ENCODE measurements at regions not wholly inside any gene's neighbourhood (a gene's known extent, or its start where the extent isn't known, plus 50 kb on each side); places are given as distances from the start of the nearest gene placed in this dataset.
"Not testable (repeated sequence)": the region's sequence is repeated elsewhere in the genome, so short reads cannot be mapped to it uniquely, and the experiment has no call there.

- Mint-ChIP-seq H3K27me3 (ENCODE audit: low read depth) (no peaks in the 10 kb centered on the region), H3K4me3 (ENCODE audit: low read depth) (no peak overlapping the region), H3K27ac (no peak overlapping the region), H3K36me3 (ENCODE audit: low read depth) (no peaks in the 10 kb centered on the region), H3K4me1 (ENCODE audit: low read depth) (no peaks in the 10 kb centered on the region), H3K9me3 (no peaks in the 10 kb centered on the region)
- intact Hi-C loops (cut with micrococcal nuclease), result no loop called here
- DNase-seq (ENCODE audit: low spot score), result no peak
Observed at GRCh38 chr5:67636850-67637524, 440.4 kb upstream of the CD180 start.

- no peaks in the 10 kb centered on the region for H3K9me3 Mint-ChIP-seq
- no peak overlapping the region for H3K27ac Mint-ChIP-seq
- H3K4me3 Mint-ChIP-seq (ENCODE audit: low read depth), result no peak overlapping the region
- no peaks in the 10 kb centered on the region for H3K36me3 Mint-ChIP-seq (ENCODE audit: low read depth)
- no peaks in the 10 kb centered on the region for H3K4me1 Mint-ChIP-seq (ENCODE audit: low read depth)
- no peak for DNase-seq (ENCODE audit: low spot score)
- no peaks in the 10 kb centered on the region for H3K27me3 Mint-ChIP-seq (ENCODE audit: low read depth)
- intact Hi-C loops (cut with micrococcal nuclease), result no loop called here
Observed at GRCh38 chr5:67636091-67636490, 439.5 kb upstream of the CD180 start.

- H3K27me3 Mint-ChIP-seq (ENCODE audit: low read depth); H3K9me3 Mint-ChIP-seq; H3K27ac Mint-ChIP-seq; H3K36me3 Mint-ChIP-seq (ENCODE audit: low read depth); H3K4me3 Mint-ChIP-seq (ENCODE audit: low read depth); DNase-seq (ENCODE audit: low spot score); intact Hi-C loops (cut with micrococcal nuclease); H3K4me1 Mint-ChIP-seq (ENCODE audit: low read depth): not testable (repeated sequence)
Observed at GRCh38 chr5:67627079-67627478, 430.5 kb upstream of the CD180 start.

- intact Hi-C loops (cut with micrococcal nuclease), result no loop called here
- Mint-ChIP-seq H3K27ac (no peak overlapping the region), H3K4me3 (ENCODE audit: low read depth) (no peak overlapping the region), H3K4me1 (ENCODE audit: low read depth) (no peaks in the 10 kb centered on the region), H3K36me3 (ENCODE audit: low read depth) (no peaks in the 10 kb centered on the region), H3K27me3 (ENCODE audit: low read depth) (no peaks in the 10 kb centered on the region), H3K9me3 (peaks cover 4% of the 10 kb centered on the region)
- no peak for DNase-seq (ENCODE audit: low spot score)
Observed at GRCh38 chr5:67623078-67623477, 426.5 kb upstream of the CD180 start.

GRCh38 chr5:67620424-67621397 is 424.1 kb upstream of the CD180 start:
- intact Hi-C loops (cut with micrococcal nuclease), result no loop called here
- no peak for DNase-seq (ENCODE audit: low spot score)
- no peaks in the 10 kb centered on the region for H3K36me3 Mint-ChIP-seq (ENCODE audit: low read depth)
- H3K27me3 Mint-ChIP-seq (ENCODE audit: low read depth), result no peaks in the 10 kb centered on the region
- no peak overlapping the region for H3K4me3 Mint-ChIP-seq (ENCODE audit: low read depth)
- H3K9me3 Mint-ChIP-seq, result no peaks in the 10 kb centered on the region
- H3K4me1 Mint-ChIP-seq (ENCODE audit: low read depth), result no peaks in the 10 kb centered on the region
- H3K27ac Mint-ChIP-seq, result no peak overlapping the region

GRCh38 chr5:67619636-67620035 is 423.0 kb upstream of the CD180 start:
- no peak for DNase-seq (ENCODE audit: low spot score)
- Mint-ChIP-seq H3K4me1 (ENCODE audit: low read depth) (no peaks in the 10 kb centered on the region), H3K9me3 (no peaks in the 10 kb centered on the region), H3K4me3 (ENCODE audit: low read depth) (no peak overlapping the region), H3K36me3 (ENCODE audit: low read depth) (no peaks in the 10 kb centered on the region), H3K27ac (no peak overlapping the region), H3K27me3 (ENCODE audit: low read depth) (no peaks in the 10 kb centered on the region)
- intact Hi-C loops (cut with micrococcal nuclease), result no loop called here

- H3K4me1 Mint-ChIP-seq (ENCODE audit: low read depth), result no peaks in the 10 kb centered on the region
- DNase-seq (ENCODE audit: low spot score), result no peak
- H3K4me3 Mint-ChIP-seq (ENCODE audit: low read depth), result no peak overlapping the region
- H3K27me3 Mint-ChIP-seq (ENCODE audit: low read depth), result no peaks in the 10 kb centered on the region
- no peaks in the 10 kb centered on the region for H3K9me3 Mint-ChIP-seq
- H3K36me3 Mint-ChIP-seq (ENCODE audit: low read depth), result no peaks in the 10 kb centered on the region
- intact Hi-C loops (cut with micrococcal nuclease), result no loop called here
- no peak overlapping the region for H3K27ac Mint-ChIP-seq
Observed at GRCh38 chr5:67619235-67619634, 422.6 kb upstream of the CD180 start.

- Mint-ChIP-seq H3K9me3 (no peaks in the 10 kb centered on the region), H3K4me3 (ENCODE audit: low read depth) (no peak overlapping the region), H3K27ac (no peak overlapping the region), H3K4me1 (ENCODE audit: low read depth) (no peaks in the 10 kb centered on the region), H3K27me3 (ENCODE audit: low read depth) (peaks cover 4% of the 10 kb centered on the region), H3K36me3 (ENCODE audit: low read depth) (no peaks in the 10 kb centered on the region)
- intact Hi-C loops (cut with micrococcal nuclease), result no loop called here
- DNase-seq (ENCODE audit: low spot score), result no peak
Observed at GRCh38 chr5:67617051-67617450, 420.5 kb upstream of the CD180 start.

- Mint-ChIP-seq H3K27me3 (ENCODE audit: low read depth) (peaks cover 6% of the 10 kb centered on the region), H3K27ac (no peak overlapping the region), H3K36me3 (ENCODE audit: low read depth) (no peaks in the 10 kb centered on the region), H3K9me3 (no peaks in the 10 kb centered on the region), H3K4me3 (ENCODE audit: low read depth) (no peak overlapping the region), H3K4me1 (ENCODE audit: low read depth) (no peaks in the 10 kb centered on the region)
- intact Hi-C loops (cut with micrococcal nuclease), result no loop called here
- DNase-seq (ENCODE audit: low spot score), result no peak
Observed at GRCh38 chr5:67612961-67613360, 416.4 kb upstream of the CD180 start.

- Mint-ChIP-seq H3K4me1 (ENCODE audit: low read depth) (no peaks in the 10 kb centered on the region), H3K9me3 (no peaks in the 10 kb centered on the region), H3K27me3 (ENCODE audit: low read depth) (peaks cover 6% of the 10 kb centered on the region), H3K36me3 (ENCODE audit: low read depth) (no peaks in the 10 kb centered on the region), H3K27ac (no peak overlapping the region), H3K4me3 (ENCODE audit: low read depth) (no peak overlapping the region)
- DNase-seq (ENCODE audit: low spot score), result no peak
- intact Hi-C loops (cut with micrococcal nuclease), result no loop called here
Observed at GRCh38 chr5:67610186-67610912, 413.8 kb upstream of the CD180 start.

- DNase-seq (ENCODE audit: low spot score), result no peak
- H3K4me1 Mint-ChIP-seq (ENCODE audit: low read depth), result no peaks in the 10 kb centered on the region
- no peaks in the 10 kb centered on the region for H3K36me3 Mint-ChIP-seq (ENCODE audit: low read depth)
- H3K27me3 Mint-ChIP-seq (ENCODE audit: low read depth), result peaks cover 2% of the 10 kb centered on the region
- H3K4me3 Mint-ChIP-seq (ENCODE audit: low read depth), result no peak overlapping the region
- no peak overlapping the region for H3K27ac Mint-ChIP-seq
- intact Hi-C loops (cut with micrococcal nuclease), result no loop called here
- H3K9me3 Mint-ChIP-seq, result no peaks in the 10 kb centered on the region
Observed at GRCh38 chr5:67607958-67608357, 411.4 kb upstream of the CD180 start.

- Mint-ChIP-seq H3K36me3 (ENCODE audit: low read depth) (no peaks in the 10 kb centered on the region), H3K4me3 (ENCODE audit: low read depth) (no peak overlapping the region), H3K27ac (no peak overlapping the region), H3K4me1 (ENCODE audit: low read depth) (no peaks in the 10 kb centered on the region), H3K27me3 (ENCODE audit: low read depth) (peaks cover 2% of the 10 kb centered on the region), H3K9me3 (no peaks in the 10 kb centered on the region)
- intact Hi-C loops (cut with micrococcal nuclease), result no loop called here
- no peak for DNase-seq (ENCODE audit: low spot score)
Observed at GRCh38 chr5:67606586-67606947, 410.0 kb upstream of the CD180 start.
